ENCODE measurements at regions not wholly inside any gene's neighbourhood (a gene's known extent, or its start where the extent isn't known, plus 50 kb on each side); places are given as distances from the start of the nearest gene placed in this dataset.

DNA sequence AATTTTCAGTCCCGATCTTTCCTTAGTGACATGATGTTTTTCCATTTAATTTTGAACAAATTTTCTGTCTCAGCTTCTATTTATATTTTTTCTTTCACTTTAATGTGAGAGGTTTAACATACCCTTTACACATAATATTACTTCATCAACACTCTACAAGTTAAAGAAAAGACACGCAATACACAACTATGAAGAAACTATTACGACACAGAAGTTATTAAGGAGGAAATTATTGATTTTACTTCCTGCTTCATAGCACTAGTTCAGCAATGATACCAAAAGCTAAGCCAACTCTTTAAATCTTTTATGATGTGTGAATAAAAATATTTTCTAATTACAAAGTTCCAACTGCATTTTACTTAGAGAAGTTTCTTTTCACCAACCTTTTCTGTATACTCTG is 432.3 kb upstream of the DAB2 start:
- ChIA-PET POLR2A (no interaction called here), CTCF (no interaction called here)
- no peak overlapping the region for H3K4me3 ChIP-seq (ENCODE audit: low read depth, low read length)
- no peak for TF ChIP-seq CTCF (IDR thresholded peaks at IDR 0.05; ENCODE audit: insufficient read depth, low read length, missing control alignments)
- DNase-seq (ENCODE audit: low read depth, low spot score) = no peak

GRCh38 chr5:39854771-39855410 is 430.1 kb upstream of the DAB2 start:
- POLR2A ChIA-PET = no interaction called here
- TF ChIP-seq CTCF (IDR thresholded peaks at IDR 0.05; ENCODE audit: insufficient read depth, low read length, missing control alignments) = no peak
- no peak for DNase-seq (ENCODE audit: low read depth, low spot score)
- CTCF ChIA-PET = no interaction called here
- no peak overlapping the region for H3K4me3 ChIP-seq (ENCODE audit: low read depth, low read length)

DNA sequence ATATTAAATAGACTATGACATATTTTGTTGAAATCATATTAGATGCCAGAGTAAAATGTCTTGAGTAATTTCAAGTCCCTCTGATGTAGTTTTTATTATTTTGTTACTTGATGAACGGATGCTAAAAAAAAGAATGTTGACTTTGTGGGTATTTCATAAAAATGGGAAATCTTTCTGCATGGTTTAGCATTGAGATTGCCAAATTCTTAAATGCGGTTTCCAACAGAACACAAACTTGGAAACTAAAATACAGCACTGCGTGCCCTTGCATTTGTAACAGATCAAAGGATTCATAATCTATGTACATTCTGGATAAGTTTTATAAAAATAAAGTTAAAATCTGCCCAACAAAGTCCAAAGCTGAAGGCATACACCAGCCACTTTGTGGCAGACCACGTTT is 425.5 kb upstream of the DAB2 start:
- POLR2A ChIA-PET = no interaction called here

DNA sequence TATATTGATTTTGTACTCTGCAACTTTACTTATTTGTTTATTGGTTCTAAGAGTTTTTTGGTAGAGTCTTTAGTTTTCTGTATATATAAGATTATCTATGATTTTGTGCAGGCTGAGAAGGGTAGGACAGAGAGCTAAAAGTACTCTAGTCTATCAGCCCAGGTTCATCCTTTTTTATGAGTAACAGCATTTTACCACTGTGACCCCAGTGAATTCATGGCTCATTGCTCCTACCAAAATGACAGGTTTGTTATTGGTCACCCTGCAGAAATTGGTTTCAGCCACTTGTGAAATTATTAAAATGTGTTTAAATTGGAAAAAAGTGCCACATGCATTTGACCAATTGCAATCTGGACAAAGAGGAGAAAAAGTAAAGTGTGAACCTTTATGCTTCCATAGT is 421.4 kb upstream of the DAB2 start:
- ChIA-PET CTCF (no interaction called here), POLR2A (no interaction called here)
- TF ChIP-seq CTCF (IDR thresholded peaks at IDR 0.05; ENCODE audit: insufficient read depth, low read length, missing control alignments) = no peak

More for the DNA sequence above, 425.5 kb upstream of the DAB2 start:
- CTCF ChIA-PET = no interaction called here
- H3K4me3 ChIP-seq (ENCODE audit: low read depth, low read length) = no peak overlapping the region
- DNase-seq (ENCODE audit: low read depth, low spot score) = no peak
- TF ChIP-seq CTCF (IDR thresholded peaks at IDR 0.05; ENCODE audit: insufficient read depth, low read length, missing control alignments) = no peak

GRCh38 chr5:39843767-39844166 is 419.0 kb upstream of the DAB2 start:
- no peak for TF ChIP-seq CTCF (IDR thresholded peaks at IDR 0.05; ENCODE audit: insufficient read depth, low read length, missing control alignments)
- ChIA-PET POLR2A (no interaction called here), CTCF (no interaction called here)
- no peak for DNase-seq (ENCODE audit: low read depth, low spot score)
- H3K4me3 ChIP-seq (ENCODE audit: low read depth, low read length) = no peak overlapping the region

More for the DNA sequence above, 421.4 kb upstream of the DAB2 start:
- no peak overlapping the region for H3K4me3 ChIP-seq (ENCODE audit: low read depth, low read length)
- no peak for DNase-seq (ENCODE audit: low read depth, low spot score)

GRCh38 chr5:39835371-39835770 is 410.6 kb upstream of the DAB2 start:
- H3K4me3 ChIP-seq (ENCODE audit: low read depth, low read length) = no peak overlapping the region
- TF ChIP-seq CTCF (IDR thresholded peaks at IDR 0.05; ENCODE audit: insufficient read depth, low read length, missing control alignments) = no peak
- DNase-seq (ENCODE audit: low read depth, low spot score) = no peak
- POLR2A ChIA-PET = no interaction called here
- CTCF ChIA-PET = no interaction called here
